NCI-H1048 (cell line): ENCODE measurements at regions not wholly inside any gene's neighbourhood (a gene's known extent, or its start where the extent isn't known, plus 50 kb on each side); places are given as distances from the start of the nearest gene placed in this dataset.
A peak's percentile ranks its signal among the peaks of the same experiment; 100 is the strongest.

Experiments
- DNase-seq: peaks from one replicate; lab custom pipeline; 2025; lab: John Stamatoyannopoulos, UW

DNA sequence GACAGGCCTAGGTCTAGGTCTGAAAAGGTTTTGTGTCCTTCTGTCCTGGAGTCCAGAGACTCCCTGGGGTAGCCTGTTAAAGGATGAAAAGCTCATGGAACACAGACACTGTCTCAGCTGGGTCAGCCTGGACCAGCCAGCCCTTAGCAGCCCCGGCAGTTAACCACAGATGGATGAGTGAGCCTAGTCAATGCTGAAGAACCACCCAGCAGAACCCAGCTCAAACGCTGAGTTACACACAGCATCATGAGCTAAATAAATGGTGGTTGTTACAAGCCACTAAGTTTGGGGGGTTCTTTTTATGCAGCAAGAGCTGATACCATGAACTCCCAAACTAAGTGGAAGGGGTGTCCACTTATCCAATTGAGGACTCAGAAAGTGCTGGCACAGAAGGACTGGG lies 472.8 kb upstream of the PROK2 start:
- DNase-seq: no peak

DNA sequence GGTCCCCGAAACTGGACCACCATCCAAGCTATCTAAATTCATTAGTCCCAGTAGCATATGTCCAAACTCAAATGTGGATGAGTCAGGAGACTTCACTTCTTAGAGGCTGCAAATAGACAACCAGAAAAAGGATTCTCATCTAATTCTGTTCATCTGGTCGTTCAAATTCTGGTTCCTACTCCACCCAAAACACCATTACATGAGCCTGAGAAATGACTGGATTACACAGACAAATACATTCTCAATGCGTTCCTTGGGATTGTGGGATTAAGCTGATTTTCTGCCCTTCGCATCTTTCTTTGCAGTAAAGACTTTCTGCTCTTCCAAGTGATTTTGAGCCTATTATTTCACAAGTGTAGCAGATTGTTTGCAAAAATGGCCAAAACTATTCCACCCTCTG lies 472.3 kb upstream of the PROK2 start:
- no peak for DNase-seq

DNA sequence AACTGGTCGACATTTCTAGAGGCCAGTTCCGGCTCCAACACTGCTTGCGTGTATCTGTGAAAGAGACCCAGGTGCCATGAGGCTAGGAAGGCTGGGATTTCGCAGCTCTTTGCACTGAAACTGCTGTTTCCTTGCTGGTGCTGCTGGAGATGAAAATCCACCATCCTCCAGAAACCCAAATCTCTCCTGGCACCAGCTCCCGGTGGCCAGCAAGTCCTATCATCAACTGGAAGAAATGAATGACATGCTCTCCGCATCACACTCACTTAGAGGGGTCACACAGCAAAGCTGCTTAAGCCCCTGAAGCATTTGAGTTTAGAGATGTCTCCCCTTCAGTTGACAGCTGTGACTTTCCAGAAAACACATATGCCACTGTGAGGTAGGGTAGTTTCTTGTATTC lies 471.8 kb upstream of the PROK2 start:
- no peak for DNase-seq

DNA sequence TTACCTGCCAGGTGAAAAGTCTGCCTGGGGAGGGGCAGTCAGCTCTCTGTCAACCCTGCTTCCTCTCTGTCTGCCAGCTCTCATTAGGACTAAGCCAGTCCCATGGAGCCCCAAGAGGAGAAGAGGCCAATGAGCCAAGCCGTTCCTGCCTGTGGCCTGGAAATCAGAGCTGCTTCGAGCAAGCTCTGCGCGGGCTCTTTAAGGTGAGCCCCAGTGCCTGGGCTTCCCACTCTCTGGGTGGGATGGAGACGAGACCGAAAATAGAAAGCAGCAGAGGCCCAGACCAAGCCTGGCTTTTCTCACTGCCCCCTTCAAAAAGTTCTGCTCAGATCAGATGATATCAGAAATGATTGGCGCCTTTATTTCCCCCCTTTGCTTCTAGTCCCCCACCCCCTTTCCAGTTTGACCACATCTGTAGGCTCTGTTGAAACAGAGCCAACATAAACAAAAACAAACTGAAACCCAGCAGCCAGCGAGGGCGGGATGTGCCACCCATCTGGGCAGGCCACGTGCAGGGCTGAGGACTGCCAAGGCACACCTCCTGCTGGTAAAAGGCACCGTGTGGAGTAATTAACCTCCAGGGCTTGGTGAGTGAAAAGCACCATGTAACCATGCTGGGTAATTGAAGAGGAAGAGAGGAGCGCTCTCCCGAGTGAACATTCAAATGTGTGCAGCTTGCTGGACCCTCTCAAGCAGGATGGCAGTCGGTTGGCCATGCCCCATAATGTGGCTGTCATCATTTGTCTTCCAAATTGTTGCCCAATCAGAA lies 471.0 kb upstream of the PROK2 start:
- DNase-seq: peak; percentile 3

DNA sequence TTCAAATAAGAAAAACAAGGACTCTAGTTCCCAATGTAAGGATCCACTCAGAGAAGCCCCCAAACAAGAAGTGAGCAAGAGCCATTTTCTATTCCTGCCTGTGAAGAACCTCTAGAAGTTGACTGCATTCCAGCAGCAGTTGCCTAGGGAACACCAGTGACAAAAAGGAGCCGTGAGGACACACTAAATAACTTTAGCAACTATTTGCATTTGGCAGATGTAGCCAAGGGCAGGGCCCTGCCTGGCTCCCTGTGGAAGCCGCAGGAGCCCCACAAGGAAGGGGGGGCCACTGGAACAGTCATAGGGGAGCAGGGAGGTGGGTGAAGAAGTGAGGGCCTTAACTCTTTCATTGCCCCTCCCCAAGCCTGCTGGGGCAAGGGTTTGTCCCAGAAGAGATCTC lies 470.2 kb upstream of the PROK2 start:
- DNase-seq: no peak

DNA sequence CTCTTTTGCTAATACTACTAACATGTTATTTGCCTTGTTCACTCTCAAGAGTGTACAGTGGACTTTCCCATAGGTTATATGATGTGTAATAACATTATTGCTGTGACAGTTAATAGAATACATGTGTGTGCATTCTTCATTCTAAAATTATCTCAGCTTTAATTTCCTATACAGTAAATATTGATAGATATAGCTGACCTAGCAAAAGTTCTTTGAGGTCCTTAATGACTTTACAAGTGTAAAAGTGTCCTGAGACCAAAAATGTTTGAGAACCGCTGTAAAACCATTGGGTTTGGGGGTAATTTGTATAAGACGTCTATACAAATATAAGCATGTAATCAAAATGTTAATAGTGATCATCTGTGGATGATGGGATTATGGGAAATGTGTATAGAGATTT lies 469.5 kb upstream of the PROK2 start:
- DNase-seq: no peak

DNA sequence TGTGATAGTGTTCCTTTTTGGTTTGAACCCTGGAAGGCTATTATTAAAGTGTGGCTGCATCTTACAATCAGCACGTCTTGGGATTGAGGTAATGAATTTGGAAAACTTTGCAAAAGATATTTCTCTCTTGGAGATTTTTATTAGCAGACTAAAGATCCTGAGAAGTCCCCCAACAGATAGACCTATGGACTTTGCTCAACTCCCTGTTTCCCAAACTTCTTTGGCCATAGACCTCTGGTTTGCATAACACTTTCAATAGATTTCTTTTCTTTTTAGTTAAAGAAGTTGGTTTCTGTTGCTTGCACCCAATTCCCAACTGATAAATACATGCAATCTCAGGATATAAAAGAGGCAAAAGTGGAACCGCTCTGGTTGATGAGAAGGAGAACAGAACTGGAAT lies 465.8 kb upstream of the PROK2 start:
- no peak for DNase-seq

DNA sequence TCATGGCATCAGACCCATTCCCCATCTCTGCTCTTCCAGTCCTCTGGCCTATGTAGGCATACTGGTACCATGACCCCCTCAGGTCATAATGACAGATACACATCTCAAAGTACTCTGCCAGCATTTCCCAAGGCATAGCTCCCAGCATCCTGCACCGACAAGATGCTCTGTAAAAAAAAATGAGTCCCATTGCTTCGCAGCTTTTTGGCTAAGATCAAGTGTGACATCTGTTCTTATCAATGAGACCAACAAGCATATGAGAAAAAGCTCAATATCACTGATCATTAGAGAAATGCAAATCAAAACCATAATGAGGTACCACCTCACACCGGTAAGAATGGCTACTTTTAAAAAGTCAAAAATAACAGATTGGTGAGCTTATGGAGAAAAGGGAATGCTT lies 463.9 kb upstream of the PROK2 start:
- no peak for DNase-seq

DNA sequence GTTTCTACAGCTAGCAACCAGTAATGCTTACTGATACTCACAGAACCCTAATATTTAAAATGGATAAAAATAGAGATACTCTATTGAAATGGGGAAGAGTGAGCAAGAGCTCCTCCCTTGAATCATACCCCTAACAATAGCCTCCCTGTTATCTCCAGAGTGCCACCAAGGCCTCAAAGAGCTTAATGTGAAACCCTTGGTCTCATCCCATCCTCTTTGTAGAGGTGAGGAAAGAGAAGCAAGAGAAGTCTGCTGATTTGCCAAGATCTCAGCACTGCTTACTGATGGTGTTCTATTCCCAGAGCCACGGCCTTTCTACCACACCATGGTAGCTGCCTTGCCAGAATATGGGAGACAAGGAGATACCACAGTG lies 463.4 kb upstream of the PROK2 start:
- DNase-seq: no peak

DNA sequence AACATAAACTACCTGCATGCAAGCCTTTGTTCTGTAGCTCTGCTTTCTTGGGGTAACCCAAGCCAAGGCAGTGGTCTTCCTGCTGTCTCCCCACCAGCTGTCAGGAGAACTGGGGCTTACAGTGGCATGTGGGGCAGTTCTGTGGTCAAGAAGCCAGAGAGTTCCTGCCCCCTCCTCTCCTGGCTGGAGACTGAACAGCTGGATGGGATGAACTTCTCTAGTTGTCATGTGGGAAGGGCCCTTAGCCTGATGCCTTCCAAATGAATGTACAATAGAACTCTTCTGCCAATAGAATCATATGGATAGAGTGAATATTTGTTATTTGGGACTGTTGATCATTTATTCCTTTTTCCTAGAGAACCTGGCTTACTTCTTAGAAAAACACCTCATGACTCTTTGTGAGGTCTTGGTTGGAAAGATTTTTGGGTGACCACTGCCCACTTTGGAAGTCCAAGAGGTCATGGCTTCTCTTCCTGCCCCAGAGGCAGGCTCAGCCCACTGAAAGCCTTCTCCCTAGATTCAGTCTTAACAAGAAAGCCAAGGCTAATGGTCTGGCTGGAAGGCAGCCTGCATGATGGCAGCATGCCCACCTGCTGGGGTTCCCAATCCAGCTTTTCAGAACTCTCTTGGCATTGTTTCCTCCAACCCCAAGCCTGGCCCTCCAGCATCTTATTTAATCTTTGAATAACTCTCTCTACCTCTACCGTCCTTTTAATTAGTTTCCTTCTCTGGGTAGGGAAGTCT lies 462.9 kb upstream of the PROK2 start:
- DNase-seq: no peak

DNA sequence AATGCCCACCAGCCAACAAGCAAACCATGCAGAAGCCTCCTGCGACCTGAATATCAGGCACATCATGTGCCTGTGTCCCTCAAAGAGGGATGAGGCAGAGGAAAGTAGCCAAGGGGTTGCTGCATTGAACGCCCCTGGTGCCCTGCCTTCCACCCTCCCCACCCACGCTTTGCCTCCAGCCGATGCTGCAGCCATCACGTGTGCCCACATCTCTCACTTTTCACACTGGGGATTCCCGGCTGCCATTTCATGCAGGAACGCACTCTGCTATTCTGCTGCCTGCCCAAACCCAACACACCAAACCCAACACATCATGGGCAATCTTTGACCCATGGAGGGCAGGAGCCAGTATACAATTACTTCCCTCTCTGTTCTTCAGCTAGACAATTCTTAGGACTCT lies 462.2 kb upstream of the PROK2 start:
- DNase-seq: no peak

DNA sequence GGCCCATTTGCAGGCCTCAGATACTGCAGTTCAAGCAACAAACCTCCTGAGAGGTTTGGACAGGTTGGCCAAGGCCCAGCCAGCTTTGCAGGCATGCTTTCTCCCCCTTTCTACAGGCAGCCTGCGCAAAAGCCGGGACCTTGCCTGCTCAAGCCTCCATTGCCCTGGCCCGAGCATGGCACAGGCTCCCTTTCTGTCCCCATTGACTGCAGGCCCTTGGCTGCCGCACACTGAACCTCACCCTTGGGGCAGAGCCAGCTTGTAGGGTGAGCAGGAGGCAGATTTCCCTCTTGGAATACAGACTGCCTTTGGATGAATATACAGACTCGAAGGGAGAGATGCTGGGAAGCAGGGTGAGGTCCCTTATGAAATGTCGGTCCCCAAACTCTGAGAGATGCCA lies 461.7 kb upstream of the PROK2 start:
- DNase-seq: no peak

DNA sequence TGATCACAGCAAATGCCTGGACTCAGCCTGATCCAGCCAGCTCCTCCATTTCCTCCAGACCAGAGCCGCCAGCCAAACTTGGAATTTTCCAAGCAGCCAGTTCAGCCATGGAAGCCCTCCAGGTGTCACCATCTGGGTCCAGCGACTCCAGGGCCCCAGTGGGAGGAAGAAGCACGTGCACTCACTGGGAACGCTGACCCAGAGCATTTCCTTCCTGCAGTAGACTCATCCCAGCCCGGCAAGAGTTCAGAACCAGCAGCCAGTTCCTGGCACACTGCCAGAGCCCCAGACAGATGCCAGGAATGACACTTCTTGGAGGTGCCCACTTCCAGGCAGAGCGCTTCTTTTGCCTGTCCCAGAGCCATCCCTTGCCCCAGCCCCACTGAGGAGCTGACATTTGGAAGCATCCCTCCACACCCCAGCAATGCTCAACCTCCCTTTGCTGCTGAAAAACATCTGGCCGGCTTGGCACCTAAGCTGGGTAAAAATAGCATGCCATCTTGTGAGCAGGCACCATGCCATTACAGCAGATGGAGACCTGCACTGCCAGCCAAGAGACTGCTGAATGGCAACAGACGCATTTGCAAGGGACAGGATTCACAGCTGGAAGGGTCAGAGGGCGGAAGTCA lies 460.3 kb upstream of the PROK2 start:
- DNase-seq: no peak

DNA sequence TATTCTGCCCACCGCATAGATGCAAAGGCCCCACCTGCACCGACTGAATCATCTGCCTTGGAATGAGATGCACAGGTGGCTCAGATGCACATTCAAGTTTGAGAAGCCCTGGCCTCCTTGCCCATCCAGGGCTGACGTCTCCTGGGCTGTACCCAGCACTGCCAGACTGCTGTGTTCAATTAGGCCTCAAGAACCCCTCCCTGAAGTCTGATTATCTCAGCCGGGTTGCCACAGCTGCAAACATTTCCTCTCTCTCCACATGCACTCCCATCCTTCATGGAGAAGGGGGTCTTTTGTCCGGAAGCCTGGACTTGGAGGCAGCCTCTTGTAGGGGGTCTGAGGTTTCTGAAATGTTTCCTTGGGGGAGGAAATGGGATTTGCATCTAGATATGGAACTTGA lies 459.4 kb upstream of the PROK2 start:
- no peak for DNase-seq

DNA sequence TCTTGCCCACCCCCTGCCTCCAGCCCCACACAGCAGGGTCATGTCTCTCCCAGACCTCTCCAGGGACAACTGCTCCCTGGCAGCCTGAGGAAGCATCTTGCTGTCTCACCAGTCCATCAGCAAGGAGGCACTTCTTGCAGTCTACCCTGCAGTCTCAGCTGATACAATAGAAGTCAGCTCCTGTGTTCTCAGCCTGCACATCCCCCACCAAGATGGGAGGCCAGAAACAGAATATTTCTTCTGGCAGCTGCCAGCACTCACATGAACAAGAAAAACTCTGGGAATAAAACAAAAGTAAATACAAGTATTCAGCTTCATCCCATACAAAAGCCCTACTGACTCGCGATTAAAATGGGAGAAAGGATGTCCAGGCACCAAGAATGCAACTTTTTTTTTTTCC lies 457.4 kb upstream of the PROK2 start:
- DNase-seq: no peak

DNA sequence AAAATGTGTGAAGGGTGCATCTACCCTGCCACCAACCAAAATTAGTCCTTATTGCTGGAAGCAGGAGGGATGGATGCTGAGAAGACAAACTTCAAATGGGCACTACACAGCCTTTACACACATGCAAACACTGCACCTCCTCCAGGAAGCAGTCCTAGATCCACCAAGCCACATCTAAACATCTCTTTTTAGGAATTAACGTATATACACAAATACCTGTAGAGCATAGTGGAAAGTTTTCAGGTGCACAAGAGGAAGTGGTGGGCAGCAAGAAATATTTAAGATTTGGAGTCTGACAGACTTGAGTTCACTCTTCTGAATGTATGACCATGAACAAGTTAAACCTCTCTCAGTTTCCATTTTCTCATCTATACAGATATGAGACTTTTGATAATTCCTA lies 456.6 kb upstream of the PROK2 start:
- DNase-seq: no peak

DNA sequence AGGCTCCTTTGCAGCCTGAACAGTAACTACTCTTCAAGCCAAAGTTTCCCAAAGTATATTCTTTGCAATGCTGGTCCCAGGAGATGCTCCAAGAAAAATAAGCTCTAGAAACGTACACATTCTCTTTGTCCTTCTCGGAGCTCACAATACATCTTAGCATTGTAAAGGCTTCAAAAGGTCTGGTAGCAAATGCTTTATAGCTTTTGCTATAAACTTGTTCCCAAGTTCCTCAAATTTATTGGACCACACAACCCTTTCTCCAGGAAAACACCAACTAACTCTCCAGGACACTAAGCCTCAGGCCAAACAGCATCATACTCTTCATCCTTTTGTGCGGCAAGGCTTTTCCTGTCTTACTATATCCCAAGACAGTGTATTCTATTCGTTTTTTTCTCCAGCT lies 455.6 kb upstream of the PROK2 start:
- no peak for DNase-seq

DNA sequence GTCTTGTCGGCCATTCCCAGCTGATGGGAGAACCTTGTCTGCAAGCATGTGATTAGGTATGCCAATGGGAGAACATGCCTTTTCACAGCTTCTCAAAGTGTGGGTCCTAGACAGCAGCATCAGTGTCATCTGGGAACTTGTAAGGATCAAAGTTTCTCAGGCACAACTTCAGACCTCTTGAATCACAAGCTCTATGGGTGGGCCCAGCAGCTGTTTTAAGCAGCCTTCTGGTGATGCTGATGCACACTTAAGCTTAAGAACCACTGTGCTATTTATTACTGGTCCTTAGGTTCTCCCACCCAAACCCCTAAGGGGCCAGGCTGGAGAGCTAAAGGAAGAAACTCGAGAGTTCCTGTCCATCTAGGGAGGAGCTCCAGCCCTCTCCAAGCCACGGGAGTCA lies 453.9 kb upstream of the PROK2 start:
- no peak for DNase-seq

DNA sequence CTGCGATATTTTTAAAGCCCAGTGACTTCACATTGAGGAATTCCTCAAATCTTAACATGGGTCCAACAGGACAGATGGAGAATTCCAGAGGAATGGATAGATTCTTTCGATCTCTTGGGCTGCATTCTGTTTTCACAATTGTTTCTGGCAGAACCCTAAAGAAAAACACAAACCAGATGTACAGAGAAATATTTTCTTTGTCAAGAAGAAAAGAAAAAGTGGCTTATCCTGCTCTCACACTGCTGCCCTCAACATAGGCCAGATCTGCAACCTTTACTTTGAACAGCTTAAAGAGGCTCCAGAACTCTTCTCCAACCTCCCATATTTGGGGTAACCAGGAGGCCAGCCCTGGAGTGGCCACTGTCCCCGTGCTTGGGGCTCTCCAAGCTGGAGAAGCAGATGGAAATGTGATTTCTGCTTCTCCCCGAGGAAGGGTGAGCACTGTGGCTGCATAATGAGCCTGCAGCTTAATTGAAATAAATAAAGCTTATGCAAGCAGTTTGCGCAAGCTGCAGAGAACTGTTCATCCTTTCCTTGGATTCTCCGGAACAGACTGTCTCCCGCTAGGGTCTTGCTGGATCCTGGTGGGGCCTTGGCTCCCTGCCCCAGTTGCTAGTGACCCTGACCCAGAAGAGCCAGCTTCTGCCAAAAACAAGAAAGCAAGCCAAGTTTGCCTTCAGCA lies 453.2 kb upstream of the PROK2 start:
- no peak for DNase-seq

DNA sequence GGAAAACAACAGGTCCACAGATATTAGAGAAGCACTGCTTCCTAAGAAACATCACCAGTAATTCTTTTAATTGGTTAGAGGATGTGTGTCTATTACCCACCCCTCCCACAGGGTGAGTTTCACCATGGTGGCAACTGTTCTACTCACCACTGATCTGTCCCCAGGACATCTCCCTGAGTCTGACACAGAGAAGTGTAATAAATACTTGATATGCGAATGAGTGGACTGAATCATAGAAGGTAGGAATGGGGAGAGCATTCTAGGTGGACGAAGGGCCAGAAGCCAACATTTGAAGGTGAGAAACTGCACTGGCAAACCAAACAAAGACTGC lies 452.7 kb upstream of the PROK2 start:
- DNase-seq: no peak

DNA sequence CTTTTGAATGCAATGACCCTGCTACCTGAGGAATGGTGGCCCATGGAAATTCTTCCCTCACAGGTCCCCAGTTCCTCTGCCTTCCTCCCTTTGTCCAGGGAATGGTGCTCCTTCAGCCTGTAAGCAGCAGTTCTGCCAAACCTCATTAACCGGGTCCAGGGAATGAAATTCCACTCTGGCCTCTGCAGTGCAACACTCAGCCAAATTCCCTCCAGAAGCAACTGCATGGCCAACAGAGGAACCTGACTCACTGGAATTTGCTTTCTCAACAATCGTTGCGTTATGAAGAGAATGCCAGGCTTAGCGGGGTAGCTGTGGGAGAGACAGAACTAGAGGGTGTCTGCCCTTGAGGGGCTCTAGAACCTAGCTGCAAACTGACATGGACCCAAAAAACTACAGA lies 449.4 kb upstream of the PROK2 start:
- no peak for DNase-seq

DNA sequence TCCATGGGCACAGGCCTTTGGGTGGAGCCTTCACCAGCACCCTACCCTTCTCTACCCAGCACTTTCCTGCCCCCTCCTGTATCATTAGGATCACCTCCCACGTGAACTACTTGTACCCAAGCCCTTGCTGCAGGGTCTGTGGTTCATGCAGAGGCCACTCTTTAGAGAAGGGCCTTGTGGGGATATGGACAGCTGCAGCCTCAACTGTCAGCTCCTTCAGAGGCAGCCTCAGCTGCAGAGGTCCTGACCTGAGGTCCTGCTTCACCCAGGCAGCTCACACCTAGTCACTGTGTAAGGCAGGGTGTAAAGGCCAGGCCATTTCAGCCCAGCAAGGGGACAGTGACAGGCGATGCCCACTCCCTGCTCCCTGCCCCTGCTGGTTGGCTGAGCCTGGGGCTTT lies 448.6 kb upstream of the PROK2 start:
- no peak for DNase-seq

DNA sequence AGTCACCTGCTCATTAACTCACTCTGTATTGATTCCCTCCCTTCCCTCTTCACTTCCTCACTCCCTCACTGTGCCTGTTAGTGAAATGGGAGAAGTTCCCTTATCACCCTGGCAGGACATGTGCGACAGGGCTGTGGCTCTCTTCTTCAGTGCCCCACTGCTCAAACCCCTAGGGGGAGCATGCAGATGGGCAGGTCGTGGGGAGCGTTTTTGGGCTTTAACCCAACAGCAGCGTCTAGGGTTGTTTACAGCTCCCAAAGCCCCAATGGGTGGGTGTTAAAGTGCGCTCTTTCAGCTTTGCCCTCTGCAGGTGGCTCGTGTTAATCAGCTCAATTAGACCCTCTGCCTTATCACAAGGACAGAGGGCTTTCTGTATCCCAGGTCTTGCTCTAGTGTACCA lies 447.8 kb upstream of the PROK2 start:
- DNase-seq: no peak
